ENCODE measurements at regions not wholly inside any gene's neighbourhood (a gene's known extent, or its start where the extent isn't known, plus 50 kb on each side); places are given as distances from the start of the nearest gene placed in this dataset.
A peak's percentile ranks its signal among the peaks of the same experiment; 100 is the strongest.

DNA sequence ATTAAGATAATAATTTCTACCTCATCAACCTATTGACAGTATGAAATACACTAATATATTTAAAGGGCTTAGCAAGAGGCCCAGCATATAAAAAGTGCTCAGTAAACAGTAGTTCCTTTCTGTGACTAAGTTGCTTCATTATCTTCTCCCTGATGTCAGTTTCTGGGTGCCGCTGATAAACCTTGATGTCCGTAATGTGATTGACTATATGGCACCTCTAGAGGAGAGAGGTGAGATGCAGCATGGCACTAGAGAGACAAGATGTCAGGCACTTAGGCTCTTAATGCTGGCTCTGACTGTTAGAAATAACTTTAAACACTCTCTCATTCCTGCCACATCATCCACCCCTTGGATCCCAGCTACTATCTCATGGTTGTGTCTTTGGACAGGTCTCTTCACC, 455.9 kb upstream of the KLF4 start:
- no peak for DNase-seq

DNA sequence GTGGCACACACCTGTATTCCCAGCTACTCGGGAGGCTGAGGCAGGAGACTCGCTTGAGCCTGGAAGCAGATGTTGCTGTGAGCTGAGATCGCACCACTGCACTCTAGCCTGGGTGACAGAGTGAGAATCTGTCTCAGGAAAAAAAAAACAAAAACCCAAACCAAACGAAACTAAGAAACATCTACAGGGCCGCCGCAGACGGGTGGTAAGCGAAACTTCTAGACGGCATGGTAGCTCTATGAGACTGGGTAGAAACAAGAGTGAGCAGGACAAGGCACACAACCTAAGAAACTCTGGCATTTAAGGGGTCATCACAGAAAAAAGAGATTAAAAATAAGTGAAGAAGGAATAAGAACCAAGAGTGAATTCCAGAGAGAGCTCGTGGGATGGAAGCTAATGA, 454.8 kb upstream of the KLF4 start:
- DNase-seq = no peak

DNA sequence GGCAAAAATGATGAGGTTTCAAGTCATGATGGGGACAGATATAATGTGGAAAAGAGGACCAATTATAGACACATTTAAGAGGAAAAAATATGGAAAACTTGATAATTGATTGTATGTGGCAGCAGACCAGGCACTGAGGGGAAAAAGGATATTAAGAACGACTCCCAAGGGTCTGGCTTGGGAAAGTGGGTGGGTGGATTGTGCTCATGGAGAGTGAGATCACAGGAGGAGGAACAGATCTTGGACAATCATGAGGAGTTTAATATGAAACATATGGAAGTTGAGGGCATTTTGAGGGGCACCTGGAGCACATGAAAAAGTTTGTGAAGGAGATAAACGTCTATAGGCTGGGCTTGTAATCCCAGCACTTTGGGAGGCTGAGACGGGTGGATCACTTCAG, 454.3 kb upstream of the KLF4 start:
- no peak for DNase-seq

GRCh38 chr9:107942856-107943255, 453.3 kb upstream of the KLF4 start:
- no peak for DNase-seq

DNA sequence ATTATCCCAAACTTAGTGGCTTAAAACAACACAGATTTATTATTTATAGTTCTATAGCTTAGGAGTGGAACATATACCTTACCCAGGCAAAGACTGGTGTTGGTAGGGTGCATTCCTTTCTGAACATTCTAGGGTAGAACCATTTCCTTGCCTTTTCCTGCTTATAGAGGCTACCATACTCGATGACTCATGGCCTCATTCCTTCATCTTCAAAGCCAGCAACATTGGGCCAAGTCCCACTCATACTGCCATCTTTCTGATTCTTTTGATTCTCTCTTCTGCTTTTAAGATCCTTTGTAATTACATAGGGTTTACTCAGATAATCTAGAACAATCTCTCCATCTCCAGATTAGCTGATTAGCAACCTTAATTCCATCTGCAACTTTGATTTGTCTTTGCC, 452.7 kb upstream of the KLF4 start:
- DNase-seq = no peak

DNA sequence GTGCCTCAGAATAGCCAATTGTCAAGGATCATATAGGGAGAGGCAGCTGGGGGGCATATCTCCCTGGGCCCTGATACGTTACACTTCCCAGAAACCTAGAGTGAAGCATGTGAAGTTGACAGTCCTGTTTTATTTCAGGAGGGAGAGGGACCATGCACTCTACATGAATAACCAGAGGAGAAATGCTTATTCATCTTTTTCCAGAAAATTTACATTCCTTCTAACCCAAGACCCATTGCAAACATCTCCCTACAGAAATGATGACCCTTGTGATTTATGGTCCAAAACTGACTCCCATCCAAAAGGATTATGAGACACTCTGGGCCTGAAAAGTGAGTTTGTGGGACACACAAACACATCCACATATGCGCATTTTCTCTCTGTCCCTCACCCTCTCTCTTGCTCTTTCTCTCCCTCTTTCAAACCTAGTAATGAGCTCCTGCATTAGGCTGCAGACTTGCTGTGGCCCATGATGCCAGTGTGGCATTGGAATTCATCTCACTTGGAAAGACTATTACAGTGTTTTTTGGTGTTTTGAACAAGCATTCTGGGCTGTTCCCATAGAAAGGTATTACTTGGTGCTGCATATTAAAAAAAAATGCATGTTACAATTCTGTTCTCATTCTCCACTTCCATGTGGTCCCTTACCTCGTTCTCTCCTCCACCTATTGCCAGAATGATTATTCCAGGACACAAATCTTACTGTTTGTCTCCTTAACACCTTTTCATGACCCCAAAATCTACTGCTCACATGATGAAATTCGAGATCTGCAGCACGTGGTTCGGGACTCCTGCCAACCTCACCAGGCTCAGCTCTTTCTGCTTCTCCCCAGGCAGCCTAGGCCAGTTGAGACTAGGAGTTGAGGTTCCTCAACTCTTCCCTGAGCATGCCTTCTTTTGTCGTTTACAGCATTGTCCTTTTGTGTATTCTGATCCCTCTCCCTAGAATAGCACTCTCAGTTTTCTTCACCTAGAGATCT, 451.3 kb upstream of the KLF4 start:
- no peak for DNase-seq

DNA sequence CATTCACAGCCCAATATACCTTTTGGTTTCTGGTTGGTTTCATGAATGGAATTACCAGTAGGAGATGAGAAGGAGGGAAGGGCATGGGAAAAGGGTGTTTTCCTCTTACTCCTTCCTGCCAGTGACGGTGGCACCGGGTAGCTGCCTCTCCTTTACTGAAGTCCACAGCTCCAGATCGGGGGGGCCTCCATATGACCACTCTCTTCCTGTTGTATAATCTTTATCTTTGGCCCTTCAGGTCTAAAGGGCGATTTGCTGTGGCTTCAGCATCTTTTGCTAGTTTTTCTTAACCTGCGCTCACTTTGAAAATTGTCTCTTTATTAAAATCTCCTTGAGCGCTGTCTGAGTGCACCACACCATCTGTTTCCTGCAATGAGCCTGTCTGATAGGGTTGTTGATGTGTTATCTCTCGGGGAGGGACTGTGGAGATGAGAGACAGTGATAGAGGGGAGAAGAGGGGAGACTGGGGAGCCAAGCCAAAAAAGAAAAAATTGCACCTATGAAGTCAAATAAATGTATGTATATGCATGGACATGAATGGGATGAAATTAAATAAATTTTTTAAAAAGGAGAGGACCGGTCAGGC, 449.3 kb upstream of the KLF4 start:
- DNase-seq = no peak

DNA sequence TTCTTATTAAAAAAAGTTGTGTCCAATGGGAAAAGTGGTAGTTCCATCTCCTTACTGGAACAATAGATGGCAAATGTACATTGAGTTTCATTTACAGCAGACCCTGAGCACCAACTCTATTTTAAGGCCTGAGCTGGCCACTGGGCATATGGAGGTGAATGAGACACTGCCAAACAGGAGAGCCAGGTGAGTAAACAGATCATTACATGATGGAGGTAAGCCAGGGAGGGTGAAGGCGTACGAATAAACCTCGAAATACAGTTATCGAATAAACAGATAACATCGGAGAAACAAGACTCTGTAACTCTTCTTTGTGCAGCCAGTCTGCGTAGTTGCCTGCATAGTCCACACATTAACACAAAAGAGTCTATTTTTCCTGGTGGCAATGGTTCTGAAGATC, 446.4 kb upstream of the KLF4 start:
- DNase-seq = no peak

DNA sequence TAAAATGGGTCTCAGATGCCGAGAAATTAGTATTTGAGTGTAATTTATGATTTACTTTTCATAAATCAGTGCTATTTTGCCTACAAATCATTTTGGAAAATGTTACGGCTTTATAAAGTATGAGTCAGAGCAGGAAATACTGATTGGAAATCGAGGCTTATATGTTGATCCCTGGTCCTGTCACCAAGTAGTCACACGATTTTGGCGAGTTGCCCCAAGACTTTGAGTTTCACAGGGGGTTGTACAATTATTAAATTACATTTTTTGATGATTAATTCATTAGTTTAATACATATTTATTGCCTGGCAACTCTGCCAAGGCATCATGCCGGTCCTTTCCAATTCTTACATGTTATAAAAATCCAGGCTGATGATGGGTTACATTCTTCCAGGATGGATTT, 443.9 kb upstream of the KLF4 start:
- no peak for DNase-seq

DNA sequence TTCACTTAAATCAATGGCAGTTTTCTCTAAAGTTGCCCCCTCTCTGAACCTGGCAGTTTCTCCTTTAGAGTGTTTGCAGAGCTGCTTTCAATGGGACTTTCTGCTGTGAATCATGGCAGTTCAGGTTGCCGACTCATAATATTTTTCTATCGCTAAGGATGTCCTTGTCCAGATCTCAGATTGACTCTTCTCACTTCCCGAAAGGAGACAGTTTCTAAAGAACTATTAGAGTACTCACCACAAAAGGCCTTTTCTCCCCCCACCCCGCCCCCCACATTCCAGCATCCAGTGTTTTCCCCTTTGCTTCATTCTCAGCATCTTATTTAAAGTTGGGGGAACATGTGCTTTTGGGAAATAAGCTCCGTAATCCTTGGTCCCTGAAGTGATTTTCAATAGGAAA, 443.5 kb upstream of the KLF4 start:
- peak; percentile 32 for DNase-seq

- no peak for DNase-seq
Measured at GRCh38 chr9:107932601-107933000, 443.0 kb upstream of the KLF4 start.

- no peak for DNase-seq
Measured at GRCh38 chr9:107932046-107932445, 442.5 kb upstream of the KLF4 start.

GRCh38 chr9:107931071-107931715, 441.6 kb upstream of the KLF4 start:
- DNase-seq = no peak

GRCh38 chr9:107929443-107929842, 439.9 kb upstream of the KLF4 start:
- DNase-seq = peak; percentile 68

- no peak for DNase-seq
Measured at GRCh38 chr9:107928701-107929371, 439.3 kb upstream of the KLF4 start.

DNA sequence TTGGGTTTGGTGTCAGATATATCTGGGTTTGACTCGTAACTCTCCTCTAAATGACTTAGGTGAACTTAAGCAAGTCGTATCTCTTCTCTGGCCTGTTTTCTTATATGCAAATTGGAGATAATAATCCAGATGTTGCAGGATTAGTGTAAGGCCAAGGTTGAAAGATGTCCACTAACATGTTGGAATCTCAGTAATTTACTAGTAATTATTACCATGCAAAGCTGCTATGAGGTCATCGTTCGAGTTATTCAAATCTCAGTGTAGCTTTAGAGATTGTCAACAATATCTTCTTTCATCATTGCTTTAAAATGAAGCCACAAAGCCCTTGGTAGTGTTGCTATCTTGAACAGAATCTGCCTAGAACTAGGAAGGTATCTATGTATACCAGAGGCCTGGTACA, 437.7 kb upstream of the KLF4 start:
- DNase-seq = no peak

DNA sequence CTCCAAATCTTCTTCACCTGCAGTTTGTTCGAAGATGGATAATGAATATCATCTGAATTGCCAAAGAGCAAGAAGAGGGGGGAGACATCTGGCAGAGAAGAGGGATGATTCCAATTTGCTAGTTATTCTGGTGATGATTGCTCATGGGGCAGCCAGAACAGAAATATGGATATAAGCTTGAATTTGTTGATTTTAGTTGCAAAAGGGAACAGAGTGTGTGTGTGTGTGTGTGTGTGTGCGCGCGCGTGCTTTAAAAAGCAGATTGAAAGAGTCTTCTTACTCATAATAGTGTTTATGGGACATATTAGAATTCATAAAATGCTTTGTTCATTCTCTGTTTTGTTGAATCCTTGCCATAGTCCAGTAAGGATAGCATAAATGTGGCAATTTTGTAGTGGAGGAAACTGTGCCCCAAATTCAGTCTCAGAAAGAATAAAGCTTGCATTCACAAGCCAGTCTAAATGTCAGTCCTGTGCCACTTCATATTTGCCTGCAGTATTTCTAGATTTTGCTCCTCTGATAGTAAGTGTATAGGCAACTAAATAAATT, 436.3 kb upstream of the KLF4 start:
- DNase-seq = peak; percentile 39

DNA sequence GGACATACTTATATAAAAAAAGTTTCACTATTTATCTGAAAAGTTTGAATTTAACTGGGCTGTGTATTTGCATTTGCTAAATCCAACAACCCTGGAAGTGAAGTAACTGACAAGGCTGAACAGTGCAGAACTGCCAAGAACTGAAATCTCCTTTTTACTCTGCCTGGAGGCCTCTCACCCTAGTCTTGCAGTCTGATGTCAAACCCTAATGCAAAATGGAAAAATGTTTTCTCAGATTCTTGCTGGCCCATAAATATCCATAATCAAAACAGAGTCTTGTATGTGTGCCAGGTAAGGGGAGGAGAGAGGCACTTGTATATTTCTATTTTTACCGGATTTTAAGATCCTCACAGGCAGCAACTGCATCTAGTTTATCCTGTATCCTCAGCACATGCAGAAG, 432.7 kb upstream of the KLF4 start:
- peak; percentile 73 for DNase-seq

DNA sequence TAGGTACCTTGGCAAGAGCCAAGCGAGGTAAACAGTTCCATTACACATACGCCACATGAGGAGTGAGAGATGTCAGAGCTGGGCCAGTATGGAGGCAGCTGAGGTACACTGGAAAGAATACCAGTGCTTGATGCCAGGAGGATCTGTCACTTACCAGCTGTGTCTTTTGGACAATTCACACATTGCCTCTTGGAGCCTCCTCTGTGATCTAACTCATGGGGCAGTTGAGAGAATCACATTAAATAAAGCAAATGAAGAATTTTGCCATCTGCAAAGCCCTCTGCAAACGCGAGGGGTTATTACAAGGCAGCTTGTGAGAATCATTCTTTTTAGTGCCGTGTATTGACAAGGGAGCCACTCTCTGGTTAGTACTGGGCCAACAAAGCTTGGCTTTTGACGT, 429.7 kb upstream of the KLF4 start:
- peak; percentile 87 for DNase-seq

GRCh38 chr9:107918749-107919148, 429.2 kb upstream of the KLF4 start:
- DNase-seq = no peak

DNA sequence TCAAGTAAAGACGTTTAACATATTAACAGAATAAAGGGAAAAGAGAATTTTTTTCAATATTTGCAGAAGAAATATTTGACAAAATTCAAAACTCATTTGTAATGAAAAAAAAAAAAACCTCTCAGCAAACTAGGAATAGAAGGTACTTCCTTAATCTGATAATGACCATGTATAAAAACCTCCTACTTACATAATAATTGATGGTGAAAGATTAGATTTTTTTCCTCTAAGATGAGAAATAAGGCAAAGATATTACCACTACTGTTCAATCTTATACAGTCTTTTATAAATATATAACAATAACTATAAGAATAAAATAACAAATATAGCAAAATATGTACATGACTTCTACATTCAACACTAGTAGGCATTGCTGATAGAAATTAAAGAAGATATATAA, 424.6 kb upstream of the KLF4 start:
- no peak for DNase-seq

DNA sequence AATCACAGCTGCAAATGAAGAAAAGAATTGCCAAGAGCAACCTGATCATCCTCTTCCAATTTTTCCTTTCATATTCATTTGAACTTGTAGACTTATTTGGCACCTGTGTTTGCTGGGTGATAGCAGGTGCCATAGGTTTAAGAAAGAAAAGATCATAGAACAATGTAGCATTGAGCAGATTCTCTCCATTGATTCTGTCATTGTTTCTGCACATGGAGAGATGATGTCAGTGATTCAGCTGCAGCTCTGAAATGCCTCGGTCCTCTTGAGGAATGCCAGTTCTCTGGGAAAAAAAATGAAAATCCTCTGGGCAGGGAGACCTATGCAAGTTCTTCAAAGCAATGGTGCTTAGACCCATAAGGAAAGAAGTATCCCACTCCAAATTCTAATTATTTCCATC, 418.1 kb upstream of the KLF4 start:
- peak; percentile 65 for DNase-seq

DNA sequence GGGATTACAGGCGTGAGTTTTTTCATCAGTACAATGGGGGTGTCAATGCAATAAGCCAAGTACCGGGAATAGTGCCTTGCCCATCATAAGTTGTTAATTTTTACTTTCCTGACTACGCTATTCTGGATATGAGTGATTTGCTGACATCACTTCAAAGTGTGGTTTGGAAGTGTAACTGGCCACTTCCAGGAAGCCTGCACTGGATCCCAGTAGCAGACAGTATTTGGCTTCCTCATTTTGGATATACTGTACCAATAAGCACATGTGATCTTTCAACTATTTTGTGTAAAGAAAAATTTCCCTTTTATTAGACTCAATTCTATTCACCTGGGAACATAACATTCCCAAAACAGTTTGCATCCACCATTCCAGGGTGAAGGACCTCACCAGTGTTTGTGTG, 417.7 kb upstream of the KLF4 start:
- DNase-seq = no peak

All from tongue (tissue), 1 donor.